SK-N-SH (cell line): ENCODE measurements at regions not wholly inside any gene's neighbourhood (a gene's known extent, or its start where the extent isn't known, plus 50 kb on each side); places are given as distances from the start of the nearest gene placed in this dataset.

Experiments
- CTCF ChIA-PET: fragments of 300-600, 350-600 bp; formaldehyde crosslinking; extraction: SDS; loops from one replicate; lab custom pipeline; 2021; lab: Yijun Ruan, JAX
- POLR2A ChIA-PET: fragments of 350-600 bp; sonication (Branson Sonifier 250); formaldehyde crosslinking; extraction: SDS; loops from one replicate; lab custom pipeline; 2020; ENCODE audit warnings: antibody characterized with exemption, inconsistent platforms; lab: Yijun Ruan, JAX
- DNase-seq: peaks from one replicate; pipeline ENCODE4 v3.0.0; 2012
- H2AFZ ChIP-seq: fragments of 200-600 bp; sonication (generic); 2 replicates; pipeline ENCODE4 v1.8.1; 2016; ENCODE audit warnings: antibody characterized with exemption, mild to moderate bottlenecking, low read depth
- H3F3A ChIP-seq: fragments of 200-600 bp; sonication (generic); replicated peaks from 2 replicates; pipeline ENCODE3; 2016; ENCODE audit warnings: antibody characterized with exemption, mild to moderate bottlenecking; ENCODE audit not compliant: insufficient read depth
- H3K27ac ChIP-seq, 2 experiments: fragments of 200-500 bp in 1 of 2; fragments of 200-600 bp in 1 of 2; sonication (Bioruptor generic) in 1 of 2; sonication (generic), shearing (Covaris generic) in 1 of 2; 2 replicates each; pipeline versions ENCODE4 v1.5.1 to v1.6.1; 2014 to 2016; ENCODE audit warnings: low read depth in 2 of 2, inconsistent platforms in 1 of 2, low read length in 1 of 2, mild to moderate bottlenecking in 1 of 2, mixed read lengths in 1 of 2
- H3K27me3 ChIP-seq: fragments of 200-600 bp; sonication (generic), shearing (Covaris generic); 2 replicates; pipeline ENCODE4 v1.6.1; 2016; ENCODE audit warnings: mixed run types; ENCODE audit not compliant: insufficient read depth
- H3K36me3 ChIP-seq, 2 experiments: fragments of 200-500 bp in 1 of 2; fragments of 200-600 bp in 1 of 2; sonication (Bioruptor generic) in 1 of 2; sonication (generic) in 1 of 2; replicated peaks in 1 of 2; 2 replicates each; pipeline versions ENCODE3 to v1.5.1; 2014 to 2016; ENCODE audit warnings: low read length in 1 of 2, mild to moderate bottlenecking in 1 of 2; ENCODE audit not compliant: insufficient read depth in 2 of 2, control insufficient read depth in 1 of 2
- H3K4me1 ChIP-seq, 2 experiments: fragments of 200-500 bp in 1 of 2; fragments of 200-600 bp in 1 of 2; sonication (Bioruptor generic) in 1 of 2; sonication (generic), shearing (Covaris generic) in 1 of 2; 2 replicates each; pipeline versions ENCODE4 v1.5.1 to v1.6.1; 2014 to 2016; ENCODE audit warnings: low read depth in 1 of 2, low read length in 1 of 2, mixed run types in 1 of 2; ENCODE audit not compliant: insufficient read depth in 2 of 2, control insufficient read depth in 1 of 2
- H3K4me2 ChIP-seq: fragments of 200-600 bp; sonication (generic), shearing (Covaris generic); 2 replicates; pipeline ENCODE4 v1.6.1; 2017; ENCODE audit warnings: mixed run types
- H3K4me3 ChIP-seq, 2 experiments: fragments of 200-500 bp in 1 of 2; fragments of 200-600 bp in 1 of 2; sonication (Bioruptor generic) in 1 of 2; sonication (generic), shearing (Covaris generic) in 1 of 2; 2 replicates each; pipeline versions ENCODE4 v1.5.1 to v1.8.1; 2014 to 2016; ENCODE audit warnings: low read depth in 2 of 2, inconsistent platforms in 1 of 2, low read length in 1 of 2, mild to moderate bottlenecking in 1 of 2, mixed read lengths in 1 of 2, moderate library complexity in 1 of 2
- H3K79me2 ChIP-seq: fragments of 200-600 bp; sonication (generic); 2 replicates; pipeline ENCODE4 v1.8.1; 2017; ENCODE audit warnings: mild to moderate bottlenecking; ENCODE audit not compliant: insufficient read depth
- H3K9ac ChIP-seq: fragments of 200-600 bp; sonication (generic); 2 replicates; pipeline ENCODE4 v1.6.1; 2017; ENCODE audit warnings: mixed run types
- H3K9me2 ChIP-seq: fragments of 200-600 bp; sonication (generic); 2 replicates; pipeline ENCODE4 v1.6.1; 2017; ENCODE audit warnings: mixed run types
- H3K9me3 ChIP-seq: fragments of 200-600 bp; sonication (generic); 2 replicates; pipeline ENCODE4 v1.6.1; 2017; ENCODE audit warnings: mixed run types, mild to moderate bottlenecking, moderate library complexity
- H4K20me1 ChIP-seq: fragments of 200-600 bp; sonication (generic); 2 replicates; pipeline ENCODE4 v1.6.1; 2017; ENCODE audit warnings: mild to moderate bottlenecking, mixed run types; ENCODE audit not compliant: insufficient read depth
- CHD2 ChIP-seq: fragments of 150-350 bp; IDR thresholded peaks from 2 replicates; pipeline ENCODE4 v1.6.1; 2018; ENCODE audit warnings: low read length; ENCODE audit not compliant: partially characterized antibody
- ELF1 ChIP-seq: IDR thresholded peaks from 2 replicates; pipeline ENCODE4 v1.4.0; 2012
- FOSL2 ChIP-seq: IDR thresholded peaks from 2 replicates; pipeline ENCODE4 v1.4.0; 2012; ENCODE audit warnings: low read depth, mild to moderate bottlenecking, moderate library complexity, borderline replicate concordance
- FOXJ3 ChIP-seq: sonication (generic); formaldehyde crosslinking; IDR thresholded peaks from 2 replicates; pipeline ENCODE4 v1.5.1; 2020; ENCODE audit warnings: mild to moderate bottlenecking, missing genetic modification reagents
- FOXM1 ChIP-seq: IDR thresholded peaks from 2 replicates; pipeline ENCODE4 v1.4.0; 2012; ENCODE audit warnings: low read depth, mild to moderate bottlenecking
- JUND ChIP-seq: IDR thresholded peaks from 2 replicates; pipeline ENCODE4 v1.4.0; 2012
- MXI1 ChIP-seq: IDR thresholded peaks from 2 replicates; pipeline ENCODE4 v1.6.1; 2012; ENCODE audit warnings: mild to moderate bottlenecking, low read depth, low read length, improper control_type of control experiment
- NFIC ChIP-seq: IDR thresholded peaks from 2 replicates; pipeline ENCODE4 v1.4.0; 2012; ENCODE audit warnings: borderline replicate concordance
- NRF1 ChIP-seq: IDR thresholded peaks from 2 replicates; pipeline ENCODE4 v1.6.1; 2012; ENCODE audit warnings: low read depth, mild to moderate bottlenecking, low read length
- RAD21 ChIP-seq: IDR thresholded peaks from 2 replicates; pipeline ENCODE4 v1.6.1; 2012; ENCODE audit warnings: mild to moderate bottlenecking, low read length
- RFX5 ChIP-seq: IDR thresholded peaks from 2 replicates; pipeline ENCODE4 v1.6.1; 2012; ENCODE audit warnings: mild to moderate bottlenecking, improper control_type of control experiment, low read length
- RXRA ChIP-seq: IDR thresholded peaks from 2 replicates; pipeline ENCODE4 v1.4.0; 2012; ENCODE audit warnings: low read depth, mild to moderate bottlenecking, borderline replicate concordance
- TAF1 ChIP-seq: IDR thresholded peaks from 2 replicates; pipeline ENCODE4 v1.6.1; 2012; ENCODE audit warnings: low read depth, mild to moderate bottlenecking, low read length, moderate library complexity, borderline replicate concordance
- TCF12 ChIP-seq: IDR thresholded peaks from 2 replicates; pipeline ENCODE4 v1.4.0; 2012
- TEAD4 ChIP-seq: IDR thresholded peaks from 2 replicates; pipeline ENCODE4 v1.4.0; 2012; ENCODE audit warnings: mild to moderate bottlenecking, borderline replicate concordance; ENCODE audit not compliant: insufficient read depth
- YY1 ChIP-seq: IDR thresholded peaks from 2 replicates; pipeline ENCODE4 v1.4.0; 2012; ENCODE audit warnings: low read depth, mild to moderate bottlenecking
- WGBS: methylation state at CpG from one replicate; pipeline ENCODE4 v1.1.6; 2017; ENCODE audit warnings: low lambda C conversion rate; 5-methylcytosine and 5-hydroxymethylcytosine counted together
- TF ChIP-seq, protein P1 (sequence below): IDR thresholded peaks from 2 replicates; pipeline ENCODE4 v1.6.1; 2012; ENCODE audit warnings: mild to moderate bottlenecking, low read depth, low read length, moderate library complexity
- TF ChIP-seq, protein P2 (sequence below): IDR thresholded peaks from 2 replicates; pipeline ENCODE4; 2012
- TF ChIP-seq, protein P3 (sequence below): fragments of 200-600 bp; sonication (generic); IDR thresholded peaks from 2 replicates; pipeline ENCODE4 v1.6.1; 2017; ENCODE audit warnings: antibody characterized with exemption, mild to moderate bottlenecking, moderate library complexity
- TF ChIP-seq, protein P4 (sequence below): IDR thresholded peaks from 2 replicates; pipeline ENCODE4 v1.4.0; 2012; ENCODE audit warnings: low read depth, borderline replicate concordance

DNA sequence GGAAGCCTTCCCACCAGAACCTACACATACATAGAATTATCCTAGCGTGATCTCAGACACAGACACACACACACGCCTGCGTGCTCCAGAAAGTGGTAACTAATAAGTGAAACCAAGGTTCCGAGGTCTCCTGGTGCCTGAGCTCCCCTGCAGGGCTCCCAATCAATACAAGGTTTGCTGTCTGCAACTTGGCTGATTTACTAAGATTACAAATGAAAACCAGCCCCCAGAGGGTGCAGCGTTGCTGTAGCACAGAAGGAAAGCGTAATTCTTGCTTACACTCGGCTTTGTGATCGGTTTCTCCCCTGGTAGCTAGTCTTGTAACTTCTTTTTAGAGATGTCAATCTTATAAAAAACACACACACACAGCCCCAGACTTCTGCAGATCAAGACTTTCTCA lies 334.1 kb upstream of the XYLT1 start:
- H3F3A ChIP-seq, result peaks cover 37% of the 10 kb centered on the region
- H3K36me3 ChIP-seq, result no peaks in the 10 kb centered on the region
- H3K27ac ChIP-seq, result peak overlapping the region in 1 of 2 experiments; percentile 98; a peak in 1 of 4 replicates
- WGBS, result 69% methylated on average over 8 of the region's 8 CpGs
- ChIA-PET POLR2A (no interaction called here), CTCF (no interaction called here)
- no peak overlapping the region for H3K4me2 ChIP-seq
- no peak for TF ChIP-seq FOSL2
- TF ChIP-seq TCF12, result no peak
- 0 out of 2 replicates have a peak, but pooled peaks have one; percentile 2 for TF ChIP-seq RAD21
- TF ChIP-seq TEAD4, result no peak
- TF ChIP-seq FOXM1, result no peak
- H3K4me1 ChIP-seq, result peaks cover 8 to 14% of the 10 kb centered on the region in 2 experiments; a peak in 2 of 4 replicates
- H3K9ac ChIP-seq, result no peak overlapping the region
- H3K9me2 ChIP-seq, result no peaks in the 10 kb centered on the region
- no peaks in the 10 kb centered on the region for H3K79me2 ChIP-seq
- H4K20me1 ChIP-seq, result no peaks in the 10 kb centered on the region
- no peaks in the 10 kb centered on the region for H3K9me3 ChIP-seq
- H3K4me3 ChIP-seq, result no peak overlapping the region
- no peak overlapping the region for H2AFZ ChIP-seq
- DNase-seq, result no peak
- no peaks in the 10 kb centered on the region for H3K27me3 ChIP-seq

DNA sequence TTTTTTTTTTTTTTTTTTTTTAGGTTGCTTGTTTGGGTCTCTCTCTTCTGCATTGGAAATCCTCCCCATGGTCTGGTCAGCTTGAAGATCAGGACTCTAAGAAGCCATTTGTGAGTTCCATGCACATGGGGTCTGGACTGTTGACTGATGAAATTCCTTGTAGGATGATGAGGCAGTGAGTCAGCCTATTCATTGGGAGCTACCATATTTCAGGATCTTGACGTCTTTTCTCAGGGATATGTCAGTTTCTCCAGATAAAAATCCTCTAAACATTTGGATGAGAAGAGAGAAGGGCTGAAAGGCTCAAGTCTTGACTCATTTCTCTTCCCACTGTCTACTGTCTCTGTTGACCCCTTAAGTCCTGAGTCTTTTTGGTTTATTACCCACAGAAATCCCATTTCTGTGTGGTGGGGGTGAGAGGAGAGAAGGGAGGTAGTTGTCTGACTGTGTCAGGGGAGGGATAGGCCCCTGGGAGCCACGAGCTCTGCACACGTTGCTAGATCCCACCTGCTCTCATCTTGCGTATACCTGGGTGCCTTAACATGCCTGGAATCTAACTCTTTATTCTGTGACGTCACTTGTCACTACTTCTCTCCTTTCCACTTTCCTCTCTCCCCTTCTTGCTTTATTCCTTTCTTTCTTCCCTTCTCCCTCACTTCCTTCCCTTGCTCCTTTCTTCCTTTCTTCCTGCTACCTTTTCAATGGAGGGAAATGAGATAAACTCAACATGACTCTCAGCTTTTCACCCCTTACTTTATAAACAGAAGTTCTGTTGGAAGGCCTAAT lies 333.1 kb upstream of the XYLT1 start:
- Histone ChIP-seq H3F3A (peaks cover 37% of the 10 kb centered on the region), H3K9me2 (no peaks in the 10 kb centered on the region), H3K4me2 (peak overlapping the region; percentile 49), H3K36me3 (no peaks in the 10 kb centered on the region), H3K4me1 (peaks cover 8 to 14% of the 10 kb centered on the region in 2 experiments; a peak in 2 of 4 replicates), H3K9ac (peak overlapping the region; percentile 37; the same call in 1 of the 2 replicates), H3K4me3 (no peak overlapping the region), H4K20me1 (no peaks in the 10 kb centered on the region), H3K9me3 (no peaks in the 10 kb centered on the region), H3K27ac (peak overlapping the region in 1 of 2 experiments; percentile 98; a peak in 2 of 4 replicates), H2AFZ (no peak overlapping the region), H3K79me2 (no peaks in the 10 kb centered on the region), H3K27me3 (no peaks in the 10 kb centered on the region)
- ChIA-PET CTCF (interaction anchor here (0.6 kb wide), 1 partner anchor 31 kb away, joined by 3 read pairs; no protein-coding TSS in a partner anchor), POLR2A (no interaction called here)
- WGBS, result 43% methylated on average over 5 of the region's 5 CpGs
- no peak for DNase-seq
- TF ChIP-seq FOSL2 (peak; percentile 96), NRF1 (no peak), RFX5 (no peak), TAF1 (no peak), TEAD4 (peak; percentile 86; the same call in 1 of the 2 replicates), YY1 (peak; percentile 60; the same call in 1 of the 2 replicates), NFIC (peak; percentile 65), ELF1 (no peak), RAD21 (no peak), FOXJ3 (CRISPR knock-in tag) (no peak), CHD2 (no peak), JUND (peak; percentile 97), RXRA (peak; percentile 60; the same call in 1 of the 2 replicates), MXI1 (no peak)
- TF ChIP-seq, protein P1, sequence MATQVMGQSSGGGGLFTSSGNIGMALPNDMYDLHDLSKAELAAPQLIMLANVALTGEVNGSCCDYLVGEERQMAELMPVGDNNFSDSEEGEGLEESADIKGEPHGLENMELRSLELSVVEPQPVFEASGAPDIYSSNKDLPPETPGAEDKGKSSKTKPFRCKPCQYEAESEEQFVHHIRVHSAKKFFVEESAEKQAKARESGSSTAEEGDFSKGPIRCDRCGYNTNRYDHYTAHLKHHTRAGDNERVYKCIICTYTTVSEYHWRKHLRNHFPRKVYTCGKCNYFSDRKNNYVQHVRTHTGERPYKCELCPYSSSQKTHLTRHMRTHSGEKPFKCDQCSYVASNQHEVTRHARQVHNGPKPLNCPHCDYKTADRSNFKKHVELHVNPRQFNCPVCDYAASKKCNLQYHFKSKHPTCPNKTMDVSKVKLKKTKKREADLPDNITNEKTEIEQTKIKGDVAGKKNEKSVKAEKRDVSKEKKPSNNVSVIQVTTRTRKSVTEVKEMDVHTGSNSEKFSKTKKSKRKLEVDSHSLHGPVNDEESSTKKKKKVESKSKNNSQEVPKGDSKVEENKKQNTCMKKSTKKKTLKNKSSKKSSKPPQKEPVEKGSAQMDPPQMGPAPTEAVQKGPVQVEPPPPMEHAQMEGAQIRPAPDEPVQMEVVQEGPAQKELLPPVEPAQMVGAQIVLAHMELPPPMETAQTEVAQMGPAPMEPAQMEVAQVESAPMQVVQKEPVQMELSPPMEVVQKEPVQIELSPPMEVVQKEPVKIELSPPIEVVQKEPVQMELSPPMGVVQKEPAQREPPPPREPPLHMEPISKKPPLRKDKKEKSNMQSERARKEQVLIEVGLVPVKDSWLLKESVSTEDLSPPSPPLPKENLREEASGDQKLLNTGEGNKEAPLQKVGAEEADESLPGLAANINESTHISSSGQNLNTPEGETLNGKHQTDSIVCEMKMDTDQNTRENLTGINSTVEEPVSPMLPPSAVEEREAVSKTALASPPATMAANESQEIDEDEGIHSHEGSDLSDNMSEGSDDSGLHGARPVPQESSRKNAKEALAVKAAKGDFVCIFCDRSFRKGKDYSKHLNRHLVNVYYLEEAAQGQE, result 0 out of 2 replicates have a peak, but pooled peaks have one; percentile 28
- TF ChIP-seq, protein P2, sequence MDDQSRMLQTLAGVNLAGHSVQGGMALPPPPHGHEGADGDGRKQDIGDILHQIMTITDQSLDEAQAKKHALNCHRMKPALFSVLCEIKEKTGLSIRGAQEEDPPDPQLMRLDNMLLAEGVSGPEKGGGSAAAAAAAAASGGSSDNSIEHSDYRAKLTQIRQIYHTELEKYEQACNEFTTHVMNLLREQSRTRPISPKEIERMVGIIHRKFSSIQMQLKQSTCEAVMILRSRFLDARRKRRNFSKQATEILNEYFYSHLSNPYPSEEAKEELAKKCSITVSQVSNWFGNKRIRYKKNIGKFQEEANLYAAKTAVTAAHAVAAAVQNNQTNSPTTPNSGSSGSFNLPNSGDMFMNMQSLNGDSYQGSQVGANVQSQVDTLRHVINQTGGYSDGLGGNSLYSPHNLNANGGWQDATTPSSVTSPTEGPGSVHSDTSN, result peak; percentile 96
- TF ChIP-seq, protein P3, sequence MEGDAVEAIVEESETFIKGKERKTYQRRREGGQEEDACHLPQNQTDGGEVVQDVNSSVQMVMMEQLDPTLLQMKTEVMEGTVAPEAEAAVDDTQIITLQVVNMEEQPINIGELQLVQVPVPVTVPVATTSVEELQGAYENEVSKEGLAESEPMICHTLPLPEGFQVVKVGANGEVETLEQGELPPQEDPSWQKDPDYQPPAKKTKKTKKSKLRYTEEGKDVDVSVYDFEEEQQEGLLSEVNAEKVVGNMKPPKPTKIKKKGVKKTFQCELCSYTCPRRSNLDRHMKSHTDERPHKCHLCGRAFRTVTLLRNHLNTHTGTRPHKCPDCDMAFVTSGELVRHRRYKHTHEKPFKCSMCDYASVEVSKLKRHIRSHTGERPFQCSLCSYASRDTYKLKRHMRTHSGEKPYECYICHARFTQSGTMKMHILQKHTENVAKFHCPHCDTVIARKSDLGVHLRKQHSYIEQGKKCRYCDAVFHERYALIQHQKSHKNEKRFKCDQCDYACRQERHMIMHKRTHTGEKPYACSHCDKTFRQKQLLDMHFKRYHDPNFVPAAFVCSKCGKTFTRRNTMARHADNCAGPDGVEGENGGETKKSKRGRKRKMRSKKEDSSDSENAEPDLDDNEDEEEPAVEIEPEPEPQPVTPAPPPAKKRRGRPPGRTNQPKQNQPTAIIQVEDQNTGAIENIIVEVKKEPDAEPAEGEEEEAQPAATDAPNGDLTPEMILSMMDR, result no peak
- TF ChIP-seq, protein P4, sequence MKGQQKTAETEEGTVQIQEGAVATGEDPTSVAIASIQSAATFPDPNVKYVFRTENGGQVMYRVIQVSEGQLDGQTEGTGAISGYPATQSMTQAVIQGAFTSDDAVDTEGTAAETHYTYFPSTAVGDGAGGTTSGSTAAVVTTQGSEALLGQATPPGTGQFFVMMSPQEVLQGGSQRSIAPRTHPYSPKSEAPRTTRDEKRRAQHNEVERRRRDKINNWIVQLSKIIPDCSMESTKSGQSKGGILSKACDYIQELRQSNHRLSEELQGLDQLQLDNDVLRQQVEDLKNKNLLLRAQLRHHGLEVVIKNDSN, result no peak
